ENCODE measurements at regions not wholly inside any gene's neighbourhood (a gene's known extent, or its start where the extent isn't known, plus 50 kb on each side); places are given as distances from the start of the nearest gene placed in this dataset.
A peak's percentile ranks its signal among the peaks of the same experiment; 100 is the strongest.

DNA sequence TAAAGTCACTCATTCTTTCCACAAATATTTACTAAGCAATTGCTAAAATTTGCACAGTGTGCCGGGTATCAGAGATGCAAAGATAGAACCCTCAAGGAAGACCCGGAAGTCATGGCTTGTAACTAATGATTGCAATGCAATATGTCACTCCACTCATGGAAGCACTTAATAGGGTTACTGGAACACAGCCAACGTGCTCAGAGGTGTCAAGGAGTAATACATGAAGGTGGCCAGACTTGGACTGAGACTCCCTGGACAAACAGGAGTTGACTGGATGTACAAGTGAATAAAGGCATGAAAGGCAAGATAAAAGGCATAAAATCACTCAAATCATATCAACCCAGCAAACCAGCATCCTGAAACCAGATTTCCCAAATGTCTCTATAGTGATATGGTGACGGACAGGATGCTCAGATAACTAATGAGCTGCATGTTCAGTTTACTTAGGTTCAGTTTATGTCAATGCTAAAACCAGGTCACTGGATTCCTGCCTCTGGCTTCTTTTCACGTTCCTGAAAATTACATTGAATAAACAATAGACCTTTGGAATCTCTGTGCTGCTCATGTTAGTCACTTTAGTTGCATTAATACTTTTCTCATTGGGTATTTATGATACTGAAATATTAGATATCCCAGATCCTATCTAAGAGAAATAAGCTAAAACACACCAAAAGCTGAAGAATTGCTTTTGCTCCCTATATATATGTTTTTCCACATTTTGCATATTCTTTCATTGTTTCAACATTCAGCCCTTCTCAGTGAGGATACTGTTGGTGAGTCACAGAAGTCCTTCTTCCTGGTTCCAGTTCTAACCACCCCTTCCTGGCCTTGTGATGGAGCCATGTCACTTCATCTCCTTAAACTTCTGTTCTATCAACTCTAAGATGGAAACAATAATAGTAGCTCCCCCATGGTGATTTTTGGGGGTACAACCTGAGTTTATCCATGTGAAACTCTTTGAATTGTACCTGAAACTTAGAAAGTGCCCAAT is 688.9 kb upstream of the ID2 start:
- TF ChIP-seq, protein P1, sequence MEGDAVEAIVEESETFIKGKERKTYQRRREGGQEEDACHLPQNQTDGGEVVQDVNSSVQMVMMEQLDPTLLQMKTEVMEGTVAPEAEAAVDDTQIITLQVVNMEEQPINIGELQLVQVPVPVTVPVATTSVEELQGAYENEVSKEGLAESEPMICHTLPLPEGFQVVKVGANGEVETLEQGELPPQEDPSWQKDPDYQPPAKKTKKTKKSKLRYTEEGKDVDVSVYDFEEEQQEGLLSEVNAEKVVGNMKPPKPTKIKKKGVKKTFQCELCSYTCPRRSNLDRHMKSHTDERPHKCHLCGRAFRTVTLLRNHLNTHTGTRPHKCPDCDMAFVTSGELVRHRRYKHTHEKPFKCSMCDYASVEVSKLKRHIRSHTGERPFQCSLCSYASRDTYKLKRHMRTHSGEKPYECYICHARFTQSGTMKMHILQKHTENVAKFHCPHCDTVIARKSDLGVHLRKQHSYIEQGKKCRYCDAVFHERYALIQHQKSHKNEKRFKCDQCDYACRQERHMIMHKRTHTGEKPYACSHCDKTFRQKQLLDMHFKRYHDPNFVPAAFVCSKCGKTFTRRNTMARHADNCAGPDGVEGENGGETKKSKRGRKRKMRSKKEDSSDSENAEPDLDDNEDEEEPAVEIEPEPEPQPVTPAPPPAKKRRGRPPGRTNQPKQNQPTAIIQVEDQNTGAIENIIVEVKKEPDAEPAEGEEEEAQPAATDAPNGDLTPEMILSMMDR (IDR thresholded peaks at IDR 0.05), result no peak
- TF ChIP-seq POLR2A (IDR thresholded peaks at IDR 0.05), result no peak
- TF ChIP-seq EP300 (IDR thresholded peaks at IDR 0.05), result no peak
- TF ChIP-seq POLR2AphosphoS5 (IDR thresholded peaks at IDR 0.05), result peak in 1 of 4 donors; percentile 24
